Endodermal cell (in vitro differentiated cells): ENCODE measurements at regions not wholly inside any gene's neighbourhood (a gene's known extent, or its start where the extent isn't known, plus 50 kb on each side); places are given as distances from the start of the nearest gene placed in this dataset.
A peak's percentile ranks its signal among the peaks of the same experiment; 100 is the strongest.

ENCODE experiments used
- DNase-seq: peaks from one replicate; pipeline ENCODE4 v3.0.0-alpha.2; 2017
- H3K27ac ChIP-seq: 2 replicates; pipeline ENCODE4 v1.5.1; 2013; ENCODE audit warnings: mild to moderate bottlenecking, low read depth, low read length, moderate library complexity
- H3K27me3 ChIP-seq: 2 replicates; pipeline ENCODE4 v1.6.1; 2013; ENCODE audit warnings: mild to moderate bottlenecking, low read length, moderate library complexity; ENCODE audit not compliant: insufficient read depth, control insufficient read depth, poor library complexity, severe bottlenecking
- H3K36me3 ChIP-seq: 2 replicates; pipeline ENCODE4 v1.7.0; 2013; ENCODE audit warnings: mild to moderate bottlenecking, low read length, moderate library complexity; ENCODE audit not compliant: control insufficient read depth, insufficient read depth
- H3K4me1 ChIP-seq: one replicate; pipeline ENCODE4 v1.7.0; 2013; ENCODE audit warnings: low read length; ENCODE audit not compliant: control insufficient read depth, insufficient read depth
- H3K4me3 ChIP-seq: 2 replicates; pipeline ENCODE4 v1.5.1; 2013; ENCODE audit warnings: mild to moderate bottlenecking, low read length, moderate library complexity
- H3K9ac ChIP-seq: 2 replicates; pipeline ENCODE4 v1.6.1; 2013; ENCODE audit warnings: mild to moderate bottlenecking, low read length, moderate library complexity; ENCODE audit not compliant: poor library complexity, severe bottlenecking; ENCODE audit errors: extremely low read depth
- H3K9me3 ChIP-seq: 2 replicates; pipeline ENCODE4 v1.6.1; 2013; ENCODE audit warnings: mild to moderate bottlenecking, low read length, moderate library complexity; ENCODE audit not compliant: control insufficient read depth
- H3K27ac Mint-ChIP-seq: 2 replicates; pipeline ENCODE4 v1.8.0; 2020; ENCODE audit warnings: mixed read lengths
- H3K27me3 Mint-ChIP-seq: 2 replicates; pipeline ENCODE4 v1.8.0; 2021; ENCODE audit warnings: mild to moderate bottlenecking, mixed read lengths; ENCODE audit not compliant: insufficient read depth
- H3K36me3 Mint-ChIP-seq: 2 replicates; pipeline ENCODE4 v1.8.0; 2020; ENCODE audit warnings: low read depth, mixed read lengths
- H3K4me1 Mint-ChIP-seq: 2 replicates; pipeline ENCODE4 v1.8.0; 2020; ENCODE audit warnings: mixed read lengths
- H3K4me3 Mint-ChIP-seq: 2 replicates; pipeline ENCODE4 v1.8.0; 2020; ENCODE audit warnings: mild to moderate bottlenecking, moderate library complexity, mixed read lengths
- H3K9me3 Mint-ChIP-seq: 2 replicates; pipeline ENCODE4 v1.8.0; 2020; ENCODE audit warnings: mild to moderate bottlenecking, mixed read lengths
- WGBS, 2 experiments: methylation state at CpG; one replicate each; pipeline versions ENCODE4 v1.1.5 to v1.1.7; 2013; ENCODE audit warnings: missing lambda C conversion rate in 2 of 2, mixed read lengths in 1 of 2; ENCODE audit not compliant: insufficient coverage in 1 of 2, insufficient read length in 1 of 2; 5-methylcytosine and 5-hydroxymethylcytosine counted together
- TF ChIP-seq, protein P1 (sequence below): fragments of 200-600 bp; sonication (generic); conservative IDR thresholded peaks from 2 replicates; pipeline ENCODE4 v1.5.0; 2021; ENCODE audit warnings: antibody characterized with exemption, mild to moderate bottlenecking

- no peak overlapping the region for H3K9ac ChIP-seq
- peaks cover 13% of the 10 kb centered on the region for H3K27me3 ChIP-seq
- no peak overlapping the region for H3K4me3 ChIP-seq
- DNase-seq: no peak
- no peaks in the 10 kb centered on the region for H3K9me3 ChIP-seq
- Mint-ChIP-seq H3K27me3 (peaks cover 8% of the 10 kb centered on the region), H3K9me3 (peaks cover 5% of the 10 kb centered on the region), H3K36me3 (no peaks in the 10 kb centered on the region), H3K27ac (no peak overlapping the region), H3K4me1 (no peaks in the 10 kb centered on the region), H3K4me3 (no peak overlapping the region)
- H3K36me3 ChIP-seq: no peaks in the 10 kb centered on the region
- 92 to 100% methylated on average over 1 to 2 of the region's 2 CpGs for WGBS, 2 experiments
- H3K4me1 ChIP-seq: peaks cover 5% of the 10 kb centered on the region
- no peak overlapping the region for H3K27ac ChIP-seq
- TF ChIP-seq, protein P1, sequence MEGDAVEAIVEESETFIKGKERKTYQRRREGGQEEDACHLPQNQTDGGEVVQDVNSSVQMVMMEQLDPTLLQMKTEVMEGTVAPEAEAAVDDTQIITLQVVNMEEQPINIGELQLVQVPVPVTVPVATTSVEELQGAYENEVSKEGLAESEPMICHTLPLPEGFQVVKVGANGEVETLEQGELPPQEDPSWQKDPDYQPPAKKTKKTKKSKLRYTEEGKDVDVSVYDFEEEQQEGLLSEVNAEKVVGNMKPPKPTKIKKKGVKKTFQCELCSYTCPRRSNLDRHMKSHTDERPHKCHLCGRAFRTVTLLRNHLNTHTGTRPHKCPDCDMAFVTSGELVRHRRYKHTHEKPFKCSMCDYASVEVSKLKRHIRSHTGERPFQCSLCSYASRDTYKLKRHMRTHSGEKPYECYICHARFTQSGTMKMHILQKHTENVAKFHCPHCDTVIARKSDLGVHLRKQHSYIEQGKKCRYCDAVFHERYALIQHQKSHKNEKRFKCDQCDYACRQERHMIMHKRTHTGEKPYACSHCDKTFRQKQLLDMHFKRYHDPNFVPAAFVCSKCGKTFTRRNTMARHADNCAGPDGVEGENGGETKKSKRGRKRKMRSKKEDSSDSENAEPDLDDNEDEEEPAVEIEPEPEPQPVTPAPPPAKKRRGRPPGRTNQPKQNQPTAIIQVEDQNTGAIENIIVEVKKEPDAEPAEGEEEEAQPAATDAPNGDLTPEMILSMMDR: no peak
Measured at GRCh38 chr3:34065901-34066300, 267.5 kb downstream of the PDCD6IP start.

GRCh38 chr3:34066328-34066727 lies 267.9 kb downstream of the PDCD6IP start:
- Histone ChIP-seq H3K36me3 (no peaks in the 10 kb centered on the region), H3K9ac (no peak overlapping the region), H3K27me3 (peaks cover 17% of the 10 kb centered on the region), H3K4me3 (no peak overlapping the region), H3K9me3 (no peaks in the 10 kb centered on the region), H3K27ac (peak overlapping the region; percentile 74), H3K4me1 (peaks cover 5% of the 10 kb centered on the region)
- no peak for DNase-seq
- 89 to 100% methylated on average over 2 of the region's 2 CpGs for WGBS, 2 experiments
- TF ChIP-seq, protein P1: no peak
- peaks cover 2% of the 10 kb centered on the region for H3K9me3 Mint-ChIP-seq
- H3K4me1 Mint-ChIP-seq: no peaks in the 10 kb centered on the region
- no peaks in the 10 kb centered on the region for H3K36me3 Mint-ChIP-seq
- H3K27ac Mint-ChIP-seq: no peak overlapping the region
- H3K4me3 Mint-ChIP-seq: no peak overlapping the region
- peaks cover 13% of the 10 kb centered on the region for H3K27me3 Mint-ChIP-seq

GRCh38 chr3:34066999-34067398 lies 268.6 kb downstream of the PDCD6IP start:
- no peaks in the 10 kb centered on the region for H3K36me3 Mint-ChIP-seq
- Histone ChIP-seq H3K27ac (peak overlapping the region; percentile 74), H3K4me3 (no peak overlapping the region), H3K36me3 (no peaks in the 10 kb centered on the region), H3K9ac (no peak overlapping the region), H3K9me3 (no peaks in the 10 kb centered on the region), H3K4me1 (peaks cover 5% of the 10 kb centered on the region), H3K27me3 (peaks cover 23% of the 10 kb centered on the region)
- H3K27ac Mint-ChIP-seq: no peak overlapping the region
- no peaks in the 10 kb centered on the region for H3K4me1 Mint-ChIP-seq
- no peak for DNase-seq
- TF ChIP-seq, protein P1: no peak
- H3K27me3 Mint-ChIP-seq: peaks cover 18% of the 10 kb centered on the region
- 30 to 70% methylated on average over 1 to 2 of the region's 2 CpGs for WGBS, 2 experiments
- H3K4me3 Mint-ChIP-seq: no peak overlapping the region
- H3K9me3 Mint-ChIP-seq: no peaks in the 10 kb centered on the region
